ENCODE measurements at regions not wholly inside any gene's neighbourhood (a gene's known extent, or its start where the extent isn't known, plus 50 kb on each side); places are given as distances from the start of the nearest gene placed in this dataset.

DNA sequence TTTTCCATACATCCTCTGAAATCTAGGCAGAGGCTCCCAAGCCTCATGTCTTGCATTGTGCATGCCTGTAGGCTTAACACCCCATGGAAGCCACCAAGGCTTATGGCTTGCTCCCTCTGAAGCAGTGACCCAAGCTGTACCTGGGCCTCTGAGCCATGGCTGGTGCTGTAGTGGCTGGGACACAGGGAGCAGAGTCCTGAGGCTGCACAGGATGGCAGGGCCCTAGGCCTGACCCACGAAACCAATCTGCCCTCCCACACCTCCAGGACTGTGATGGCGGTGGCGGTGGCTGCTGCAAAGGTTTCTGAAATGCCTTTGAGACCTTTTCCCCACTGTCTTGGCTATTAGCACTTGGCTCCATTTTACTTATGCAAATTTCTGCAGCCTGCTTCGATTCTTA lies 429.5 kb downstream of the NPHP4 start:
- TF ChIP-seq, protein P1, sequence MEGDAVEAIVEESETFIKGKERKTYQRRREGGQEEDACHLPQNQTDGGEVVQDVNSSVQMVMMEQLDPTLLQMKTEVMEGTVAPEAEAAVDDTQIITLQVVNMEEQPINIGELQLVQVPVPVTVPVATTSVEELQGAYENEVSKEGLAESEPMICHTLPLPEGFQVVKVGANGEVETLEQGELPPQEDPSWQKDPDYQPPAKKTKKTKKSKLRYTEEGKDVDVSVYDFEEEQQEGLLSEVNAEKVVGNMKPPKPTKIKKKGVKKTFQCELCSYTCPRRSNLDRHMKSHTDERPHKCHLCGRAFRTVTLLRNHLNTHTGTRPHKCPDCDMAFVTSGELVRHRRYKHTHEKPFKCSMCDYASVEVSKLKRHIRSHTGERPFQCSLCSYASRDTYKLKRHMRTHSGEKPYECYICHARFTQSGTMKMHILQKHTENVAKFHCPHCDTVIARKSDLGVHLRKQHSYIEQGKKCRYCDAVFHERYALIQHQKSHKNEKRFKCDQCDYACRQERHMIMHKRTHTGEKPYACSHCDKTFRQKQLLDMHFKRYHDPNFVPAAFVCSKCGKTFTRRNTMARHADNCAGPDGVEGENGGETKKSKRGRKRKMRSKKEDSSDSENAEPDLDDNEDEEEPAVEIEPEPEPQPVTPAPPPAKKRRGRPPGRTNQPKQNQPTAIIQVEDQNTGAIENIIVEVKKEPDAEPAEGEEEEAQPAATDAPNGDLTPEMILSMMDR (IDR thresholded peaks at IDR 0.05 in 4 of 5, conservative IDR thresholded peaks at IDR 0.05 in 1 of 5): no peak
- no peak for TF ChIP-seq POLR2A (IDR thresholded peaks at IDR 0.05)

Data from gastrocnemius medialis (tissue), 4 donors.